BE2C (cell line): ENCODE measurements at regions not wholly inside any gene's neighbourhood (a gene's known extent, or its start where the extent isn't known, plus 50 kb on each side); places are given as distances from the start of the nearest gene placed in this dataset.

ENCODE experiments used
- DNase-seq: peaks from one replicate; pipeline ENCODE4 v3.0.0-alpha.2; 2020
- H3K27me3 ChIP-seq: fragments of 250-450 bp; sonication (Bioruptor Pico); 2 replicates; pipeline ENCODE4 v1.5.1; 2020; ENCODE audit warnings: mild to moderate bottlenecking
- H3K36me3 ChIP-seq: fragments of 250-450 bp; sonication (Bioruptor Pico); 2 replicates; pipeline ENCODE4 v1.5.1; 2020; ENCODE audit warnings: mild to moderate bottlenecking
- H3K4me1 ChIP-seq: fragments of 250-450 bp; sonication (Bioruptor Pico); 2 replicates; pipeline ENCODE4 v1.5.1; 2020
- H3K4me3 ChIP-seq: 2 replicates; pipeline ENCODE4 v1.5.1; 2011; ENCODE audit warnings: low read depth, low read length
- H3K9me3 ChIP-seq: fragments of 250-450 bp; sonication (Bioruptor Pico); 2 replicates; pipeline ENCODE4 v1.5.1; 2020
- TF ChIP-seq, protein P1 (sequence below): IDR thresholded peaks from 2 replicates; pipeline ENCODE4 v1.5.1; 2012; ENCODE audit warnings: mild to moderate bottlenecking, low read depth, low read length

GRCh38 chr4:130043732-130044160 lies 947.8 kb downstream of the C4orf33 start:
- H3K4me1 ChIP-seq, result no peaks in the 10 kb centered on the region
- DNase-seq, result no peak
- TF ChIP-seq, protein P1, sequence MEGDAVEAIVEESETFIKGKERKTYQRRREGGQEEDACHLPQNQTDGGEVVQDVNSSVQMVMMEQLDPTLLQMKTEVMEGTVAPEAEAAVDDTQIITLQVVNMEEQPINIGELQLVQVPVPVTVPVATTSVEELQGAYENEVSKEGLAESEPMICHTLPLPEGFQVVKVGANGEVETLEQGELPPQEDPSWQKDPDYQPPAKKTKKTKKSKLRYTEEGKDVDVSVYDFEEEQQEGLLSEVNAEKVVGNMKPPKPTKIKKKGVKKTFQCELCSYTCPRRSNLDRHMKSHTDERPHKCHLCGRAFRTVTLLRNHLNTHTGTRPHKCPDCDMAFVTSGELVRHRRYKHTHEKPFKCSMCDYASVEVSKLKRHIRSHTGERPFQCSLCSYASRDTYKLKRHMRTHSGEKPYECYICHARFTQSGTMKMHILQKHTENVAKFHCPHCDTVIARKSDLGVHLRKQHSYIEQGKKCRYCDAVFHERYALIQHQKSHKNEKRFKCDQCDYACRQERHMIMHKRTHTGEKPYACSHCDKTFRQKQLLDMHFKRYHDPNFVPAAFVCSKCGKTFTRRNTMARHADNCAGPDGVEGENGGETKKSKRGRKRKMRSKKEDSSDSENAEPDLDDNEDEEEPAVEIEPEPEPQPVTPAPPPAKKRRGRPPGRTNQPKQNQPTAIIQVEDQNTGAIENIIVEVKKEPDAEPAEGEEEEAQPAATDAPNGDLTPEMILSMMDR, result no peak
- H3K27me3 ChIP-seq, result no peaks in the 10 kb centered on the region
- H3K4me3 ChIP-seq, result no peak overlapping the region
- H3K9me3 ChIP-seq, result no peaks in the 10 kb centered on the region
- no peaks in the 10 kb centered on the region for H3K36me3 ChIP-seq

DNA sequence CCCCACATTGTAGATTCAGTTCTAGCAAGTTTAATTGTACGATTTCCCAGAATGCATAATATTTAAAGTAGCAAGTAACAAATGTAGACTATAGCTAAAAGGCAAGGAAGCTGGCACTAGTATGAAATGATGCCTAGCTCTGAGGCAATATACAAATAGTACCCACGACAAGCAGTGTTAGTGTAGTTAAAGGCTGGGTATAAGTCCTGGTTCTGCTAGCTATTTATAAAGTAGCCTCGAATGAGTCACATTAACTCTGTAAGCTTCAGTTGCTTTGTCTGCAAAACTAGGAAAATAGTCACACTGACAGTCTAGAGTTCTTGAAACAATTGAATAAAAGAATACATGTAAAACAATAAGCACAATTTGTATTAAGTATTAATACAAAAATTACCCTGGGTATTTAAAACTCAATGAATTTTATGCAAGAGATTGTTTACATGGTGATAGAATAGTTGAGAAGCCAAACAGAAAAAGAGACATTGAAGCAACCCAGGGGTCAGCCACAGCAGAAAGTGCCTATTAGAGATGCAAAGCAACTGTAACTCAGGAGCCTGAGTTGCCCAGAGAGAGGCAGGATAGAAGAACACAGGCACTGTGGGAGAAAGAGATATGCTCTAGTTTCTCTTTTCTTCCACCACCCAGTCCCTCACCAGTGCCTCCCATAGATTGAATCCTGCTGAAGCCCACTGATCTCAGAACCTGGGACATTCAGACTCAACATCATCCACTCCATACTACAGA lies 949.0 kb downstream of the C4orf33 start:
- Histone ChIP-seq H3K4me1 (no peaks in the 10 kb centered on the region), H3K4me3 (no peak overlapping the region), H3K36me3 (no peaks in the 10 kb centered on the region), H3K27me3 (no peaks in the 10 kb centered on the region), H3K9me3 (no peaks in the 10 kb centered on the region)
- TF ChIP-seq, protein P1, result no peak
- DNase-seq, result no peak

GRCh38 chr4:130053723-130054122 lies 957.8 kb downstream of the C4orf33 start:
- H3K27me3 ChIP-seq, result no peaks in the 10 kb centered on the region
- no peaks in the 10 kb centered on the region for H3K9me3 ChIP-seq
- no peak for DNase-seq
- H3K4me3 ChIP-seq, result no peak overlapping the region
- no peaks in the 10 kb centered on the region for H3K36me3 ChIP-seq
- TF ChIP-seq, protein P1, result no peak
- no peaks in the 10 kb centered on the region; the same call in 1 of the 2 replicates for H3K4me1 ChIP-seq

DNA sequence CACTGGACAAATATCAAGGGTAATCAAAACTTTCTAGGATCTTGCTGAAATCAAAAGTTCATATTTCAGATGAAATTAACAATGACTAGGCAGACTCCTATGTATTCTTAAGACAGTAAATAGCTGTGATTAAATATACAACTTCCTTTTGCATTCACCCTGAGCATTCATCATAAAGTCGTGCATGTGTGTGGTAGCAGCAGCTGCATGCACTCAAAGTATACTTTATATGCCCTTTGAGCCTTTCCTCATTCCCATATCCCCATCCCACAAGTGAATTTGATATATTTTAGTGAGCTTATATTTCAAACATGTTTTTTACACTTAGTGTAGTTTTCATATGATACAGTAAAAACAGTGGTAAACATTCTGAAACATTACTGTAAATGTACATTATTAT lies 959.0 kb downstream of the C4orf33 start:
- H3K4me3 ChIP-seq, result no peak overlapping the region
- no peaks in the 10 kb centered on the region; the same call in 1 of the 2 replicates for H3K4me1 ChIP-seq
- TF ChIP-seq, protein P1, result no peak
- no peaks in the 10 kb centered on the region for H3K27me3 ChIP-seq
- H3K36me3 ChIP-seq, result no peaks in the 10 kb centered on the region
- H3K9me3 ChIP-seq, result no peaks in the 10 kb centered on the region
- no peak for DNase-seq

GRCh38 chr4:130056286-130056685 lies 960.3 kb downstream of the C4orf33 start:
- no peak for DNase-seq
- Histone ChIP-seq H3K36me3 (no peaks in the 10 kb centered on the region), H3K27me3 (no peaks in the 10 kb centered on the region), H3K9me3 (no peaks in the 10 kb centered on the region), H3K4me3 (no peak overlapping the region), H3K4me1 (no peaks in the 10 kb centered on the region; the same call in 1 of the 2 replicates)
- TF ChIP-seq, protein P1, result no peak

- Histone ChIP-seq H3K4me3 (no peak overlapping the region), H3K27me3 (no peaks in the 10 kb centered on the region), H3K4me1 (no peaks in the 10 kb centered on the region), H3K36me3 (no peaks in the 10 kb centered on the region), H3K9me3 (no peaks in the 10 kb centered on the region)
- DNase-seq, result no peak
- TF ChIP-seq, protein P1, result no peak
These were observed 968.5 kb downstream of the C4orf33 start for GRCh38 chr4:130064471-130064870.
